ENCODE measurements at regions not wholly inside any gene's neighbourhood (a gene's known extent, or its start where the extent isn't known, plus 50 kb on each side); places are given as distances from the start of the nearest gene placed in this dataset.

DNA sequence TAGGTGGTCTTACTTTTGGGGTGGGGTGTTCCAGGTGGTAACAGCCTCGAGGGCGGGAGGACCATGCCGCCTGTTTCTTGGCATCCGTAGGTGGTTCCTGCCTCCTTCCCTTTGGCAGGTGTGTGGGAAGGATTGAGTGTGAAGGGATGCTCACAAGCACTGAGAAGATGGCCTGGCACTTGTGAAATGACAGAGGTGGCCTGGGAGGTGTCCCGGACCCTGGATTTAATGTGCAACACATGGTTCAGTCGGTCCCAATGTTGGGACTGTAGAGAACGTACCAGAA lies 165.8 kb upstream of the FOXF1 start:
- no peaks in the 10 kb centered on the region for H3K36me3 Mint-ChIP-seq (ENCODE audit: low read depth)
- H3K9me3 Mint-ChIP-seq, result no peaks in the 10 kb centered on the region
- peaks cover 29% of the 10 kb centered on the region for H3K27me3 ChIP-seq (ENCODE audit: control insufficient read depth, insufficient read depth, low read length, poor library complexity, severe bottlenecking)
- TF ChIP-seq, protein P1, sequence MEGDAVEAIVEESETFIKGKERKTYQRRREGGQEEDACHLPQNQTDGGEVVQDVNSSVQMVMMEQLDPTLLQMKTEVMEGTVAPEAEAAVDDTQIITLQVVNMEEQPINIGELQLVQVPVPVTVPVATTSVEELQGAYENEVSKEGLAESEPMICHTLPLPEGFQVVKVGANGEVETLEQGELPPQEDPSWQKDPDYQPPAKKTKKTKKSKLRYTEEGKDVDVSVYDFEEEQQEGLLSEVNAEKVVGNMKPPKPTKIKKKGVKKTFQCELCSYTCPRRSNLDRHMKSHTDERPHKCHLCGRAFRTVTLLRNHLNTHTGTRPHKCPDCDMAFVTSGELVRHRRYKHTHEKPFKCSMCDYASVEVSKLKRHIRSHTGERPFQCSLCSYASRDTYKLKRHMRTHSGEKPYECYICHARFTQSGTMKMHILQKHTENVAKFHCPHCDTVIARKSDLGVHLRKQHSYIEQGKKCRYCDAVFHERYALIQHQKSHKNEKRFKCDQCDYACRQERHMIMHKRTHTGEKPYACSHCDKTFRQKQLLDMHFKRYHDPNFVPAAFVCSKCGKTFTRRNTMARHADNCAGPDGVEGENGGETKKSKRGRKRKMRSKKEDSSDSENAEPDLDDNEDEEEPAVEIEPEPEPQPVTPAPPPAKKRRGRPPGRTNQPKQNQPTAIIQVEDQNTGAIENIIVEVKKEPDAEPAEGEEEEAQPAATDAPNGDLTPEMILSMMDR (conservative IDR thresholded peaks at IDR 0.05), result no peak
- DNase-seq, result no peak
- peaks cover 4% of the 10 kb centered on the region for H3K4me1 ChIP-seq (ENCODE audit: control insufficient read depth, insufficient read depth, low read length)
- H3K9ac ChIP-seq (ENCODE audit: extremely low read depth, low read length, poor library complexity, severe bottlenecking), result no peak overlapping the region
- peaks cover 28% of the 10 kb centered on the region for H3K4me1 Mint-ChIP-seq
- H3K27ac Mint-ChIP-seq, result no peak overlapping the region
- H3K4me3 ChIP-seq (ENCODE audit: low read length), result no peak overlapping the region
- H3K4me3 Mint-ChIP-seq, result no peak overlapping the region
- H3K9me3 ChIP-seq (ENCODE audit: control insufficient read depth, low read length), result no peaks in the 10 kb centered on the region
- H3K27ac ChIP-seq (ENCODE audit: low read depth, low read length), result no peak overlapping the region
- H3K36me3 ChIP-seq (ENCODE audit: control insufficient read depth, insufficient read depth, low read length), result no peaks in the 10 kb centered on the region
- 89 to 100% methylated on average over 1 to 7 of the region's 7 CpGs for WGBS, 2 experiments (ENCODE audit: insufficient coverage in 1 of 2, insufficient read length in 1 of 2)
- peaks cover 30% of the 10 kb centered on the region for H3K27me3 Mint-ChIP-seq (ENCODE audit: insufficient read depth)

GRCh38 chr16:86344881-86345280 lies 165.4 kb upstream of the FOXF1 start:
- H3K27ac ChIP-seq (ENCODE audit: low read depth, low read length), result no peak overlapping the region
- Mint-ChIP-seq H3K36me3 (ENCODE audit: low read depth) (no peaks in the 10 kb centered on the region), H3K27ac (no peak overlapping the region), H3K27me3 (ENCODE audit: insufficient read depth) (peaks cover 34% of the 10 kb centered on the region), H3K9me3 (no peaks in the 10 kb centered on the region), H3K4me3 (no peak overlapping the region), H3K4me1 (peaks cover 32% of the 10 kb centered on the region)
- DNase-seq, result no peak
- no peaks in the 10 kb centered on the region for H3K36me3 ChIP-seq (ENCODE audit: control insufficient read depth, insufficient read depth, low read length)
- 33 to 49% methylated on average over 1 to 4 of the region's 5 CpGs for WGBS, 2 experiments (ENCODE audit: insufficient coverage in 1 of 2, insufficient read length in 1 of 2)
- H3K9me3 ChIP-seq (ENCODE audit: control insufficient read depth, low read length), result no peaks in the 10 kb centered on the region
- TF ChIP-seq, protein P1 (conservative IDR thresholded peaks at IDR 0.05), result no peak
- peaks cover 29% of the 10 kb centered on the region for H3K27me3 ChIP-seq (ENCODE audit: control insufficient read depth, insufficient read depth, low read length, poor library complexity, severe bottlenecking)
- H3K4me3 ChIP-seq (ENCODE audit: low read length), result no peak overlapping the region
- H3K4me1 ChIP-seq (ENCODE audit: control insufficient read depth, insufficient read depth, low read length), result peaks cover 4% of the 10 kb centered on the region
- H3K9ac ChIP-seq (ENCODE audit: extremely low read depth, low read length, poor library complexity, severe bottlenecking), result no peak overlapping the region

GRCh38 chr16:86345516-86345915 lies 164.8 kb upstream of the FOXF1 start:
- Histone ChIP-seq H3K27me3 (ENCODE audit: control insufficient read depth, insufficient read depth, low read length, poor library complexity, severe bottlenecking) (peaks cover 29% of the 10 kb centered on the region), H3K9me3 (ENCODE audit: control insufficient read depth, low read length) (no peaks in the 10 kb centered on the region), H3K4me1 (ENCODE audit: control insufficient read depth, insufficient read depth, low read length) (peaks cover 4% of the 10 kb centered on the region), H3K36me3 (ENCODE audit: control insufficient read depth, insufficient read depth, low read length) (no peaks in the 10 kb centered on the region), H3K27ac (ENCODE audit: low read depth, low read length) (no peak overlapping the region), H3K4me3 (ENCODE audit: low read length) (no peak overlapping the region), H3K9ac (ENCODE audit: extremely low read depth, low read length, poor library complexity, severe bottlenecking) (no peak overlapping the region)
- DNase-seq, result no peak
- H3K27ac Mint-ChIP-seq, result peak overlapping the region; percentile 21
- peaks cover 34% of the 10 kb centered on the region for H3K4me1 Mint-ChIP-seq
- no peaks in the 10 kb centered on the region for H3K36me3 Mint-ChIP-seq (ENCODE audit: low read depth)
- no peaks in the 10 kb centered on the region for H3K9me3 Mint-ChIP-seq
- H3K27me3 Mint-ChIP-seq (ENCODE audit: insufficient read depth), result peaks cover 34% of the 10 kb centered on the region
- TF ChIP-seq, protein P1 (conservative IDR thresholded peaks at IDR 0.05), result no peak
- H3K4me3 Mint-ChIP-seq, result no peak overlapping the region
- WGBS, 2 experiments (ENCODE audit: insufficient coverage in 1 of 2, insufficient read length in 1 of 2), result 37 to 59% methylated on average over 3 to 11 of the region's 12 CpGs

All from endodermal cell (in vitro differentiated cells).